HEK293 (cell line): ENCODE measurements at regions not wholly inside any gene's neighbourhood (a gene's known extent, or its start where the extent isn't known, plus 50 kb on each side); places are given as distances from the start of the nearest gene placed in this dataset.

ENCODE experiments used
- CTCF ChIA-PET: fragments of 350-600 bp; formaldehyde crosslinking; extraction: SDS; loops from one replicate; lab custom pipeline; 2021; ENCODE audit warnings: antibody characterized with exemption; lab: Yijun Ruan, JAX
- POLR2A ChIA-PET: fragments of 300-600 bp; formaldehyde crosslinking; extraction: SDS; loops from one replicate; lab custom pipeline; 2020; ENCODE audit warnings: antibody characterized with exemption, inconsistent platforms; lab: Yijun Ruan, JAX
- H3K27ac ChIP-seq: fragments of 200-500 bp; sonication (Bioruptor generic); 2 replicates; pipeline ENCODE4 v1.5.1; 2014; ENCODE audit warnings: low read depth, low read length, control low read depth, inconsistent platforms; ENCODE audit errors: extremely low read depth
- H3K36me3 ChIP-seq, 2 experiments: fragments of 200-500 bp in 1 of 2; sonication (Bioruptor generic) in 1 of 2; 1 replicate in 1 of 2; 2 replicates in 1 of 2; pipeline ENCODE4 v1.5.1; 2014 to 2017; ENCODE audit warnings: inconsistent platforms in 2 of 2, low read length in 2 of 2; ENCODE audit not compliant: control insufficient read depth in 2 of 2, insufficient read depth in 1 of 2
- H3K4me1 ChIP-seq: fragments of 200-500 bp; sonication (Bioruptor generic); 2 replicates; pipeline ENCODE4 v1.5.1; 2014; ENCODE audit warnings: mild to moderate bottlenecking, low read length, inconsistent platforms; ENCODE audit not compliant: control insufficient read depth, insufficient read depth
- H3K4me3 ChIP-seq: 2 replicates; pipeline ENCODE4 v1.5.1; 2011; ENCODE audit warnings: low read depth, mild to moderate bottlenecking, control low read depth, low read length, moderate library complexity
- H3K9me3 ChIP-seq: fragments of 200-500 bp; sonication (Bioruptor generic); 2 replicates; pipeline ENCODE4 v1.5.1; 2014; ENCODE audit warnings: low read depth, low read length, inconsistent platforms; ENCODE audit not compliant: control insufficient read depth, insufficient read depth
- BCL11B ChIP-seq: fragments of 450-650 bp; formaldehyde crosslinking; IDR thresholded peaks from 2 replicates; pipeline ENCODE4 v1.5.1; 2016; ENCODE audit warnings: low read depth, missing biosample characterization, missing genetic modification characterization
- GFI1B ChIP-seq: fragments of 450-650 bp; formaldehyde crosslinking; IDR thresholded peaks from 2 replicates; pipeline ENCODE4 v1.5.1; 2016; ENCODE audit warnings: missing biosample characterization, missing genetic modification characterization
- KLF1 ChIP-seq: fragments of 450-650 bp; formaldehyde crosslinking; IDR thresholded peaks from 2 replicates; pipeline ENCODE4 v1.5.1; 2016; ENCODE audit warnings: missing biosample characterization, missing genetic modification characterization
- OSR2 ChIP-seq: fragments of 450-650 bp; formaldehyde crosslinking; IDR thresholded peaks from 2 replicates; pipeline ENCODE4 v1.5.1; 2016; ENCODE audit warnings: missing biosample characterization, missing genetic modification characterization
- SP7 ChIP-seq: fragments of 450-650 bp; formaldehyde crosslinking; IDR thresholded peaks from 2 replicates; pipeline ENCODE4 v1.5.1; 2016; ENCODE audit warnings: missing biosample characterization, missing genetic modification characterization
- ZBTB48 ChIP-seq: fragments of 450-650 bp; formaldehyde crosslinking; IDR thresholded peaks from 2 replicates; pipeline ENCODE4 v1.5.1; 2016; ENCODE audit warnings: missing biosample characterization, missing genetic modification characterization
- ZBTB49 ChIP-seq: fragments of 450-650 bp; formaldehyde crosslinking; IDR thresholded peaks from 2 replicates; pipeline ENCODE4 v1.5.1; 2016; ENCODE audit warnings: missing biosample characterization, missing genetic modification characterization, low read depth
- ZBTB7A ChIP-seq: fragments of 450-650 bp; formaldehyde crosslinking; IDR thresholded peaks from 2 replicates; pipeline ENCODE4 v1.5.1; 2016; ENCODE audit warnings: low read depth, missing biosample characterization, missing genetic modification characterization
- ZNF140 ChIP-seq: fragments of 450-650 bp; formaldehyde crosslinking; IDR thresholded peaks from 2 replicates; pipeline ENCODE4 v1.5.1; 2016; ENCODE audit warnings: missing biosample characterization, missing genetic modification characterization
- ZNF19 ChIP-seq: fragments of 450-650 bp; formaldehyde crosslinking; IDR thresholded peaks from 2 replicates; pipeline ENCODE4; 2016; ENCODE audit warnings: missing biosample characterization, missing genetic modification characterization, low read depth
- ZNF2 ChIP-seq: fragments of 450-650 bp; formaldehyde crosslinking; IDR thresholded peaks from 2 replicates; pipeline ENCODE4 v1.5.1; 2016; ENCODE audit warnings: missing biosample characterization, missing genetic modification characterization
- ZNF280D ChIP-seq: fragments of 450-650 bp; formaldehyde crosslinking; IDR thresholded peaks from 2 replicates; pipeline ENCODE4 v1.5.1; 2016; ENCODE audit warnings: missing biosample characterization, missing genetic modification characterization
- ZNF394 ChIP-seq: fragments of 450-650 bp; formaldehyde crosslinking; IDR thresholded peaks from 2 replicates; pipeline ENCODE4 v1.5.1; 2016; ENCODE audit warnings: missing biosample characterization, missing genetic modification characterization, mild to moderate bottlenecking, moderate library complexity, borderline replicate concordance
- ZNF404 ChIP-seq: fragments of 450-650 bp; formaldehyde crosslinking; IDR thresholded peaks from 2 replicates; pipeline ENCODE4 v1.5.1; 2017; ENCODE audit warnings: missing biosample characterization, missing genetic modification characterization
- ZNF416 ChIP-seq: fragments of 450-650 bp; formaldehyde crosslinking; IDR thresholded peaks from 2 replicates; pipeline ENCODE4 v1.5.1; 2016; ENCODE audit warnings: missing biosample characterization, missing genetic modification characterization
- ZNF48 ChIP-seq: fragments of 450-650 bp; formaldehyde crosslinking; IDR thresholded peaks from 2 replicates; pipeline ENCODE4 v1.5.1; 2016; ENCODE audit warnings: missing biosample characterization, missing genetic modification characterization
- ZNF571 ChIP-seq: fragments of 450-650 bp; formaldehyde crosslinking; IDR thresholded peaks from 2 replicates; pipeline ENCODE4 v1.5.0; 2017; ENCODE audit warnings: missing biosample characterization, missing genetic modification characterization
- ZNF654 ChIP-seq: fragments of 450-650 bp; formaldehyde crosslinking; IDR thresholded peaks from 2 replicates; pipeline ENCODE4 v1.5.1; 2016; ENCODE audit warnings: low read depth, missing biosample characterization, missing genetic modification characterization
- ZNF660 ChIP-seq: fragments of 450-650 bp; IDR thresholded peaks from 2 replicates; pipeline ENCODE4 v1.5.1; 2018; ENCODE audit warnings: missing biosample characterization, mild to moderate bottlenecking, missing genetic modification characterization
- ZNF664 ChIP-seq: fragments of 450-650 bp; formaldehyde crosslinking; IDR thresholded peaks from 2 replicates; pipeline ENCODE4 v1.5.1; 2016; ENCODE audit warnings: missing biosample characterization, missing genetic modification characterization
- ZNF785 ChIP-seq: fragments of 450-650 bp; formaldehyde crosslinking; IDR thresholded peaks from 2 replicates; pipeline ENCODE4 v1.5.1; 2016; ENCODE audit warnings: missing biosample characterization, missing genetic modification characterization
- ZNF792 ChIP-seq: fragments of 450-650 bp; formaldehyde crosslinking; IDR thresholded peaks from 2 replicates; pipeline ENCODE4 v1.5.1; 2016; ENCODE audit warnings: missing biosample characterization, missing genetic modification characterization
- ZNF837 ChIP-seq: fragments of 450-650 bp; formaldehyde crosslinking; IDR thresholded peaks from 2 replicates; pipeline ENCODE4 v1.5.1; 2016; ENCODE audit warnings: missing biosample characterization, missing genetic modification characterization
- ZSCAN23 ChIP-seq: fragments of 450-650 bp; formaldehyde crosslinking; IDR thresholded peaks from 2 replicates; pipeline ENCODE4 v1.5.1; 2016; ENCODE audit warnings: missing biosample characterization, missing genetic modification characterization
- TF ChIP-seq, protein P1 (sequence below): fragments of 450-650 bp; formaldehyde crosslinking; IDR thresholded peaks from 2 replicates; pipeline ENCODE4 v1.5.1; 2017; ENCODE audit warnings: missing biosample characterization, missing genetic modification characterization
- TF ChIP-seq, protein P2 (sequence below): fragments of 450-650 bp; formaldehyde crosslinking; IDR thresholded peaks from 2 replicates; pipeline ENCODE4 v1.5.1; 2016; ENCODE audit warnings: missing biosample characterization, missing genetic modification characterization
- TF ChIP-seq, protein P3 (sequence below): fragments of 450-650 bp; formaldehyde crosslinking; optimal IDR thresholded peaks from 2 replicates; pipeline ENCODE3; 2016; ENCODE audit warnings: missing biosample characterization, mild to moderate bottlenecking, missing genetic modification characterization

DNA sequence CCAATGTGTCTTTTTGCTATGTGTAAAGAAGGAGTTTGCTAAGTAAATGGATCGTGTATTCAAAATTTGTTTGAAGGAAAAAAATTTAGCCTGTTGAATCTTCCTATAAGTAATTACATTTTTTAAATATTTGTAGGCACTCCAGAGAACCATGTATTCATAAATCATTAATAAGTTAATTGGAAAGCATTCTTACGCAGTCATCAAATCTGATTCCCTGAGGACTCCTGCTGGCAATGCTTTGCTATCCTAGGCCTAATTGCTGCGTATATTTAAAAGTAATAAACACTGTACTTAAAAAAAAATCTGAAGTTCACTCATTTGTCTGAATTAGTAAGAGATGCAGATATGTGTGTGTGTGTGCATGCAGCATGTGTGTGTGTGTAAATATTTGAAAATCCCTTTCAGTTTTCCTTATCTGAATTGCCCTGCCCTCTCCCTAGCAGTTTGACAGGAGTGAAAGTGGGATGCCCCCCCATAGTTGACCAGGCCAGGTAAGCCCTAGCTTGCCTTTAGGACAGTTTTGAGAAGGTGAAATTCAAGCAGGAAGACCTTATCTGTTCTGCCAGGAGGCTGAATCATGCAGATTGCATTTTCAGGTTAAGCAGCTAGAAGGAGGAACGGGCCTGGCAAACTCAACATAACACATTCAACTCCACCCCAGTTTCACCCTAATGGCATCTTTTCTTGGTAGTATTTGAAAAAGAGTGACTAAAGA is 81.2 kb upstream of the DNAH5 start:
- CTCF ChIA-PET, result no interaction called here
- POLR2A ChIA-PET, result no interaction called here
- H3K36me3 ChIP-seq, result no peaks in the 10 kb centered on the region

DNA sequence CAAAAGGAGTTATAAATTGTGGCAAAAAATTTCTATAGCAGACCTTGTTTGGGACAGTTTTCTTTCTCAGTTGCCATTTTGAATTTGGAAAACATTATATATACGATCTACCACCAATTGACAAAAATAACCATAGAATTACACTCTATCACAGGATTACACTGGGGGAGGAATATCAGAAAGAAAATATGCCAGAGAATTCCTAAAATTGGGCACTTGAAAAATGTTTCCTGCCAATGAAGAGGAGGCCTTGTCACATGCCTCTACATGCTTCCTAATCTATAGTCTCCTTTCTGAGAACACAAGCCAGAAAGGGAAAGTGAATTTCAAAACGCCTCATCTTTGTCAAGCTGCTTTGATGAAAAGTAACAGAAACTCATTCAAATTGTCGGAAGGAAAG is 78.5 kb upstream of the DNAH5 start:
- Histone ChIP-seq H3K9me3 (no peaks in the 10 kb centered on the region), H3K27ac (no peak overlapping the region), H3K36me3 (no peaks in the 10 kb centered on the region), H3K4me1 (no peaks in the 10 kb centered on the region), H3K4me3 (no peak overlapping the region)
- POLR2A ChIA-PET, result no interaction called here
- CTCF ChIA-PET, result no interaction called here
- TF ChIP-seq, protein P1, sequence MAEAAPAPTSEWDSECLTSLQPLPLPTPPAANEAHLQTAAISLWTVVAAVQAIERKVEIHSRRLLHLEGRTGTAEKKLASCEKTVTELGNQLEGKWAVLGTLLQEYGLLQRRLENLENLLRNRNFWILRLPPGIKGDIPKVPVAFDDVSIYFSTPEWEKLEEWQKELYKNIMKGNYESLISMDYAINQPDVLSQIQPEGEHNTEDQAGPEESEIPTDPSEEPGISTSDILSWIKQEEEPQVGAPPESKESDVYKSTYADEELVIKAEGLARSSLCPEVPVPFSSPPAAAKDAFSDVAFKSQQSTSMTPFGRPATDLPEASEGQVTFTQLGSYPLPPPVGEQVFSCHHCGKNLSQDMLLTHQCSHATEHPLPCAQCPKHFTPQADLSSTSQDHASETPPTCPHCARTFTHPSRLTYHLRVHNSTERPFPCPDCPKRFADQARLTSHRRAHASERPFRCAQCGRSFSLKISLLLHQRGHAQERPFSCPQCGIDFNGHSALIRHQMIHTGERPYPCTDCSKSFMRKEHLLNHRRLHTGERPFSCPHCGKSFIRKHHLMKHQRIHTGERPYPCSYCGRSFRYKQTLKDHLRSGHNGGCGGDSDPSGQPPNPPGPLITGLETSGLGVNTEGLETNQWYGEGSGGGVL (tag by site-specific recombination), result no peak
- TF ChIP-seq OSR2 (tag by site-specific recombination) (no peak), ZNF664 (no peak), ZBTB48 (tag by site-specific recombination) (no peak), ZNF48 (tag by site-specific recombination) (no peak), BCL11B (tag by site-specific recombination) (no peak), ZNF140 (tag by site-specific recombination) (no peak), ZSCAN23 (tag by site-specific recombination) (no peak), GFI1B (no peak), ZNF792 (tag by site-specific recombination) (no peak), ZNF654 (tag by site-specific recombination) (no peak), ZNF404 (tag by site-specific recombination) (no peak)
- TF ChIP-seq, protein P2, sequence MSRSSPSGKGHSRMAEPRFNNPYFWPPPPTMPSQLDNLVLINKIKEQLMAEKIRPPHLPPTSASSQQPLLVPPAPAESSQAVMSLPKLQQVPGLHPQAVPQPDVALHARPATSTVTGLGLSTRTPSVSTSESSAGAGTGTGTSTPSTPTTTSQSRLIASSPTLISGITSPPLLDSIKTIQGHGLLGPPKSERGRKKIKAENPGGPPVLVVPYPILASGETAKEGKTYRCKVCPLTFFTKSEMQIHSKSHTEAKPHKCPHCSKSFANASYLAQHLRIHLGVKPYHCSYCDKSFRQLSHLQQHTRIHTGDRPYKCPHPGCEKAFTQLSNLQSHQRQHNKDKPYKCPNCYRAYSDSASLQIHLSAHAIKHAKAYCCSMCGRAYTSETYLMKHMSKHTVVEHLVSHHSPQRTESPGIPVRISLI, result no peak
- TF ChIP-seq, protein P3, sequence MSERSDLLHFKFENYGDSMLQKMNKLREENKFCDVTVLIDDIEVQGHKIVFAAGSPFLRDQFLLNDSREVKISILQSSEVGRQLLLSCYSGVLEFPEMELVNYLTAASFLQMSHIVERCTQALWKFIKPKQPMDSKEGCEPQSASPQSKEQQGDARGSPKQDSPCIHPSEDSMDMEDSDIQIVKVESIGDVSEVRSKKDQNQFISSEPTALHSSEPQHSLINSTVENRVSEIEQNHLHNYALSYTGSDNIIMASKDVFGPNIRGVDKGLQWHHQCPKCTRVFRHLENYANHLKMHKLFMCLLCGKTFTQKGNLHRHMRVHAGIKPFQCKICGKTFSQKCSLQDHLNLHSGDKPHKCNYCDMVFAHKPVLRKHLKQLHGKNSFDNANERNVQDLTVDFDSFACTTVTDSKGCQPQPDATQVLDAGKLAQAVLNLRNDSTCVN (tag by site-specific recombination), result no peak

More for the DNA sequence above, 81.2 kb upstream of the DNAH5 start:
- no peaks in the 10 kb centered on the region for H3K4me1 ChIP-seq
- TF ChIP-seq ZBTB49 (tag by site-specific recombination) (no peak), ZBTB7A (tag by site-specific recombination) (no peak), ZNF571 (tag by site-specific recombination) (no peak), KLF1 (tag by site-specific recombination) (no peak), ZNF19 (tag by site-specific recombination) (no peak), SP7 (tag by site-specific recombination) (no peak), ZNF394 (tag by site-specific recombination) (no peak), ZNF785 (tag by site-specific recombination) (no peak), ZNF837 (tag by site-specific recombination) (no peak), ZNF416 (no peak), ZNF280D (tag by site-specific recombination) (no peak), ZNF660 (no peak), ZNF2 (tag by site-specific recombination) (no peak)
- no peak overlapping the region for H3K4me3 ChIP-seq
- H3K27ac ChIP-seq, result no peak overlapping the region
- H3K9me3 ChIP-seq, result no peaks in the 10 kb centered on the region
